ENCODE measurements at regions not wholly inside any gene's neighbourhood (a gene's known extent, or its start where the extent isn't known, plus 50 kb on each side); places are given as distances from the start of the nearest gene placed in this dataset. TPM values are rescaled to one million over a fixed set of nuclear protein-coding genes. Genes with fewer than 3 reads are reported as not detected.
A peak's percentile ranks its signal among the peaks of the same experiment; 100 is the strongest.

GRCh38 chr12:24014240-24014639 is 64.8 kb upstream of the SOX5 start:
- Histone ChIP-seq H3K4me3 (no peak overlapping the region), H3K27me3 (no peaks in the 10 kb centered on the region), H3K9me3 (no peaks in the 10 kb centered on the region), H3K36me3 (no peaks in the 10 kb centered on the region), H3K27ac (peak overlapping the region in 2 of 4 donors; percentile 40 to 85), H3K4me1 (peaks cover 0 to 7% (median 0%) of the 10 kb centered on the region in 4 donors)
- WGBS, 2 donors = 89 to 90% methylated on average over 4 of the region's 4 CpGs
- TF ChIP-seq POLR2A (IDR thresholded peaks at IDR 0.05) = no peak
- no peak for TF ChIP-seq CTCF (IDR thresholded peaks at IDR 0.05)
- no peak for TF ChIP-seq EP300 (IDR thresholded peaks at IDR 0.05)
- no peak for DNase-seq (ENCODE audit: low spot score in 2 of 2)

GRCh38 chr12:24012528-24012927 is 63.1 kb upstream of the SOX5 start:
- Histone ChIP-seq H3K27ac (no peak overlapping the region), H3K4me3 (no peak overlapping the region), H3K9me3 (no peaks in the 10 kb centered on the region), H3K27me3 (no peaks in the 10 kb centered on the region), H3K36me3 (no peaks in the 10 kb centered on the region), H3K4me1 (peaks cover 0 to 7% (median 0%) of the 10 kb centered on the region in 4 donors)
- DNase-seq (ENCODE audit: low spot score in 2 of 2) = no peak
- WGBS, 2 donors = 100% methylated on average over 1 of the region's 1 CpG
- no peak for TF ChIP-seq EP300 (IDR thresholded peaks at IDR 0.05)
- TF ChIP-seq CTCF (IDR thresholded peaks at IDR 0.05) = no peak
- no peak for TF ChIP-seq POLR2A (IDR thresholded peaks at IDR 0.05)

- no peak overlapping the region for H3K4me3 ChIP-seq
- no peak for DNase-seq (ENCODE audit: low spot score in 2 of 2)
- no peaks in the 10 kb centered on the region for H3K36me3 ChIP-seq
- no peaks in the 10 kb centered on the region for H3K9me3 ChIP-seq
- H3K27me3 ChIP-seq = no peaks in the 10 kb centered on the region
- H3K27ac ChIP-seq = no peak overlapping the region
- 92 to 94% methylated on average over 3 of the region's 3 CpGs for WGBS, 2 donors
- TF ChIP-seq CTCF (IDR thresholded peaks at IDR 0.05) = no peak
- no peak for TF ChIP-seq EP300 (IDR thresholded peaks at IDR 0.05)
- no peak for TF ChIP-seq POLR2A (IDR thresholded peaks at IDR 0.05)
- H3K4me1 ChIP-seq = peaks cover 0 to 7% (median 0%) of the 10 kb centered on the region in 4 donors
Observed at GRCh38 chr12:24011927-24012507, 62.5 kb upstream of the SOX5 start.

- H3K27me3 ChIP-seq = no peaks in the 10 kb centered on the region
- TF ChIP-seq EP300 (IDR thresholded peaks at IDR 0.05) (no peak), CTCF (IDR thresholded peaks at IDR 0.05) (no peak), POLR2A (IDR thresholded peaks at IDR 0.05) (no peak)
- no peaks in the 10 kb centered on the region for H3K36me3 ChIP-seq
- no peak overlapping the region for H3K4me3 ChIP-seq
- H3K4me1 ChIP-seq = no peaks in the 10 kb centered on the region
- H3K9me3 ChIP-seq = no peaks in the 10 kb centered on the region
- no peak overlapping the region for H3K27ac ChIP-seq
- no peak for DNase-seq (ENCODE audit: low spot score in 2 of 2)
- WGBS, 2 donors = 70 to 80% methylated on average over 2 of the region's 2 CpGs
Observed at GRCh38 chr12:24008166-24008565, 58.7 kb upstream of the SOX5 start.

Small RNAs in the stretch of these regions (small RNA-seq; reads per million reads assigned to genes)
- gene MIR920 (not detected), gene RN7SL38P (not detected)
